Neural cell (in vitro differentiated cells): ENCODE measurements at regions not wholly inside any gene's neighbourhood (a gene's known extent, or its start where the extent isn't known, plus 50 kb on each side); places are given as distances from the start of the nearest gene placed in this dataset.
"Not testable (repeated sequence)": the region's sequence is repeated elsewhere in the genome, so short reads cannot be mapped to it uniquely, and the experiment has no call there.

Source experiments
- H2AFZ ChIP-seq: fragments of 200-600, 300-800 bp; sonication (generic), shearing (Covaris generic); 2 replicates; pipeline ENCODE4 v1.6.0; 2014; ENCODE audit warnings: low read depth, mild to moderate bottlenecking, antibody characterized with exemption, low read length, moderate library complexity
- H3F3A ChIP-seq: fragments of 200-600 bp; shearing (Covaris generic); 2 replicates; pipeline ENCODE4 v1.6.1; 2016; ENCODE audit warnings: mild to moderate bottlenecking, moderate library complexity, mixed read lengths, antibody characterized with exemption, low read length; ENCODE audit not compliant: insufficient read depth, poor library complexity, severe bottlenecking
- H3K27ac ChIP-seq: fragments of 200-600, 300-800 bp; sonication (generic), shearing (Covaris generic); 2 replicates; pipeline ENCODE4 v1.5.1; 2014; ENCODE audit warnings: mild to moderate bottlenecking, low read length, moderate library complexity
- H3K27me3 ChIP-seq: fragments of 300-800, 200-600 bp; sonication (generic), shearing (Covaris generic); 2 replicates; pipeline ENCODE4 v1.6.0; 2014; ENCODE audit warnings: mild to moderate bottlenecking, low read depth, low read length, moderate library complexity; ENCODE audit not compliant: insufficient read depth
- H3K36me3 ChIP-seq: fragments of 300-800, 200-600 bp; sonication (generic), shearing (Covaris generic); 2 replicates; pipeline ENCODE4 v1.5.1; 2014; ENCODE audit warnings: mild to moderate bottlenecking, antibody characterized with exemption, low read length, moderate library complexity; ENCODE audit not compliant: insufficient read depth
- H3K4me2 ChIP-seq: fragments of 300-800, 200-600 bp; sonication (generic), shearing (Covaris generic); 2 replicates; pipeline ENCODE4 v1.6.0; 2014; ENCODE audit warnings: mild to moderate bottlenecking, low read length
- H3K4me3 ChIP-seq: fragments of 300-800, 200-600 bp; sonication (generic), shearing (Covaris generic); 2 replicates; pipeline ENCODE4 v1.5.1; 2014; ENCODE audit warnings: mild to moderate bottlenecking, low read length, moderate library complexity
- H3K79me2 ChIP-seq: fragments of 200-600 bp; shearing (Covaris generic); replicated peaks from 2 replicates; pipeline ENCODE4 v1.6.0; 2014; ENCODE audit warnings: mild to moderate bottlenecking, low read length, moderate library complexity; ENCODE audit not compliant: insufficient read depth
- H3K9ac ChIP-seq: fragments of 300-800, 200-600 bp; sonication (generic), shearing (Covaris generic); 2 replicates; pipeline ENCODE4 v1.6.1; 2016; ENCODE audit warnings: mild to moderate bottlenecking, low read length, mixed read lengths
- H3K9me2 ChIP-seq: fragments of 200-600 bp; shearing (Covaris generic); 2 replicates; pipeline ENCODE4 v1.6.1; 2016; ENCODE audit warnings: mild to moderate bottlenecking, low read length, mixed read lengths; ENCODE audit not compliant: insufficient read depth
- H3K9me3 ChIP-seq: fragments of 200-600, 300-800 bp; sonication (generic), shearing (Covaris generic); 2 replicates; pipeline ENCODE4 v1.6.1; 2016; ENCODE audit warnings: mild to moderate bottlenecking, mixed run types, low read length, moderate library complexity, mixed read lengths
- H4K20me1 ChIP-seq: fragments of 200-600 bp; shearing (Covaris generic); 2 replicates; pipeline ENCODE4 v1.6.1; 2016; ENCODE audit warnings: mild to moderate bottlenecking, mixed run types; ENCODE audit not compliant: insufficient read depth
- CTCF ChIP-seq: fragments of 450-650 bp; IDR thresholded peaks from 2 replicates; pipeline ENCODE4 v1.5.1; 2014; ENCODE audit warnings: antibody characterized with exemption, mild to moderate bottlenecking, moderate library complexity; ENCODE audit not compliant: poor library complexity, severe bottlenecking
- EP300 ChIP-seq: fragments of 450-650 bp; conservative IDR thresholded peaks from 2 replicates; pipeline ENCODE4 v1.6.1; 2014; ENCODE audit warnings: antibody characterized with exemption, mild to moderate bottlenecking, moderate library complexity; ENCODE audit not compliant: poor library complexity, severe bottlenecking
- EZH2 ChIP-seq: fragments of 200-600, 300-800 bp; shearing (Covaris generic), sonication (generic); IDR thresholded peaks from 2 replicates; pipeline ENCODE4 v1.6.1; 2014; ENCODE audit warnings: antibody characterized with exemption, low read length, borderline replicate concordance, mild to moderate bottlenecking; ENCODE audit not compliant: insufficient read depth, poor library complexity, severe bottlenecking
- MXI1 ChIP-seq: fragments of 450-650 bp; conservative IDR thresholded peaks from 2 replicates; pipeline ENCODE4 v1.6.1; 2014; ENCODE audit warnings: antibody characterized with exemption, mild to moderate bottlenecking; ENCODE audit not compliant: poor library complexity, severe bottlenecking
- POLR2AphosphoS5 ChIP-seq: IDR thresholded peaks from 2 replicates; pipeline ENCODE4 v1.6.1; 2012
- RAD21 ChIP-seq: fragments of 450-650 bp; conservative IDR thresholded peaks from 2 replicates; pipeline ENCODE4 v1.6.1; 2014; ENCODE audit warnings: antibody characterized with exemption, mild to moderate bottlenecking, moderate library complexity
- REST ChIP-seq: IDR thresholded peaks from 2 replicates; pipeline ENCODE4 v1.6.1; 2012; ENCODE audit warnings: borderline replicate concordance
- SMC3 ChIP-seq: fragments of 450-650 bp; conservative IDR thresholded peaks from 2 replicates; pipeline ENCODE4 v1.6.1; 2014; ENCODE audit warnings: antibody characterized with exemption, mild to moderate bottlenecking, moderate library complexity; ENCODE audit not compliant: poor library complexity
- TAF1 ChIP-seq: IDR thresholded peaks from 2 replicates; pipeline ENCODE4 v1.6.1; 2012; ENCODE audit warnings: low read depth

GRCh38 chr20:53865901-53866793 is 204.2 kb downstream of the BCAS1 start:
- H3K27ac ChIP-seq, result no peak overlapping the region
- TF ChIP-seq EP300 (no peak), REST (no peak), POLR2AphosphoS5 (no peak), EZH2 (no peak), MXI1 (no peak), TAF1 (no peak), CTCF (no peak), SMC3 (no peak), RAD21 (no peak)
- H3K36me3 ChIP-seq, result no peaks in the 10 kb centered on the region
- H3K9me2 ChIP-seq, result no peaks in the 10 kb centered on the region
- H3K27me3 ChIP-seq, result no peaks in the 10 kb centered on the region
- no peaks in the 10 kb centered on the region for H3K9me3 ChIP-seq
- H3K9ac ChIP-seq, result no peak overlapping the region
- no peaks in the 10 kb centered on the region for H3F3A ChIP-seq
- no peaks in the 10 kb centered on the region for H4K20me1 ChIP-seq
- no peak overlapping the region for H3K4me2 ChIP-seq
- H3K79me2 ChIP-seq, result no peaks in the 10 kb centered on the region
- H2AFZ ChIP-seq, result no peak overlapping the region
- peak overlapping the region; percentile 3 for H3K4me3 ChIP-seq

GRCh38 chr20:53864765-53865683 is 205.4 kb downstream of the BCAS1 start:
- not testable (repeated sequence) for H3K4me3 ChIP-seq, H3K79me2 ChIP-seq, H2AFZ ChIP-seq, H3K27me3 ChIP-seq, H3K27ac ChIP-seq, H3K4me2 ChIP-seq, H4K20me1 ChIP-seq, H3K9me2 ChIP-seq, H3F3A ChIP-seq, H3K9me3 ChIP-seq, H3K36me3 ChIP-seq, H3K9ac ChIP-seq

GRCh38 chr20:53863923-53864641 is 206.3 kb downstream of the BCAS1 start:
- H3K4me2 ChIP-seq, H3K9ac ChIP-seq, H3K27me3 ChIP-seq, H3K79me2 ChIP-seq, H3K27ac ChIP-seq, H3K9me3 ChIP-seq, H3K4me3 ChIP-seq, H3K9me2 ChIP-seq, H3F3A ChIP-seq, H2AFZ ChIP-seq, H3K36me3 ChIP-seq, H4K20me1 ChIP-seq: not testable (repeated sequence)

GRCh38 chr20:53863535-53863922 is 206.9 kb downstream of the BCAS1 start:
- not testable (repeated sequence) for H3K79me2 ChIP-seq, H3K9me2 ChIP-seq, H3K36me3 ChIP-seq, H3K9ac ChIP-seq, H3K27ac ChIP-seq, H3F3A ChIP-seq, H4K20me1 ChIP-seq, H3K27me3 ChIP-seq, H3K4me2 ChIP-seq, H3K9me3 ChIP-seq, H2AFZ ChIP-seq, H3K4me3 ChIP-seq
